AG10803 (cell line): ENCODE measurements at regions not wholly inside any gene's neighbourhood (a gene's known extent, or its start where the extent isn't known, plus 50 kb on each side); places are given as distances from the start of the nearest gene placed in this dataset.
"Not testable (repeated sequence)": the region's sequence is repeated elsewhere in the genome, so short reads cannot be mapped to it uniquely, and the experiment has no call there.

Experiments used
- DNase-seq: peaks from one replicate; pipeline ENCODE4 v3.0.0; 2010; ENCODE audit warnings: low read depth
- H3K4me3 ChIP-seq: 2 replicates; pipeline ENCODE4 v1.5.1; 2011; ENCODE audit warnings: mild to moderate bottlenecking, low read length, control low read depth
- CTCF ChIP-seq: conservative IDR thresholded peaks from 2 replicates; pipeline ENCODE4 v1.5.1; 2011; ENCODE audit warnings: mild to moderate bottlenecking, low read length, control low read depth, inconsistent platforms

DNA sequence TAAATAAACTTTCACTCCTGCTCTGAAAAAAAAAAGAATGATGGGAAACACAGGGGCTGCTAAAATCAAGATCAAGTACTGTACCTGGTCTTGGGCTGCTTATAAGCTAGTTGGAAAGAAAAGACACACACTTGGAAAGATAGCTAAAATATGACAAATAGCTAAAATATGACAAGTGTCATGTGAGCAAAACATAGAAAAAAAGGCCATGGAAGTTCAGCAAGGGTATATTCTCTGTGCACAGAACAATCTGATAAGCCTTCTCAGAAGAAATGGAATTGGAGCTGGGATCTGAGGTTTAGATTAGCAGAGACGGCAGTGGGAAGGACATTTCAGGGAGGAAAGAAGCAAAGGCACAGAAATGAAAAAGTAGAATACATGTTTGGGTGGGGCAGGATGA, 126.2 kb upstream of the PMCH start:
- DNase-seq: no peak
- TF ChIP-seq CTCF: no peak
- H3K4me3 ChIP-seq: no peak overlapping the region

- no peak for DNase-seq
- no peak overlapping the region for H3K4me3 ChIP-seq
- no peak for TF ChIP-seq CTCF
Measured at GRCh38 chr12:102322254-102322653, 124.6 kb upstream of the PMCH start.

GRCh38 chr12:102321305-102322082, 123.9 kb upstream of the PMCH start:
- H3K4me3 ChIP-seq: no peak overlapping the region
- no peak for DNase-seq
- no peak for TF ChIP-seq CTCF

DNA sequence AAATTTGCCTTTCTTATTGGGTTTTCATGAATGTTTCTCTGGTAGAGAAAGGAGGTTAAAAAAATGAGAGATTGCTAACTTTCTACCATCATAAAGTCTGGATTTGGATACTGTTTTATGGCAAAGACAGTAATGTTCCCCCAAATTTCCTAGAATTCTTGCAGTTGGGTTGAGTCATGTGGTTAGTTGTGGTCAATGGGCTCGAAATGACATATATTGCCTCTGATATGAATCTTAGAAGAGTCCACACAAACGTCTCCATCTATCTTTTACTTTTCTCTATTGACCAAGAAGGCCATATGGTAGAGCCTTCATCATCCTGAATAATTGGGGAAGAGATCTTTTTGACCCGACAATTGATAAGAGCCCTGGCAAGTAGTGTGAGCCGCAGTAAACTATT, 119.5 kb upstream of the PMCH start:
- TF ChIP-seq CTCF: no peak
- H3K4me3 ChIP-seq: no peak overlapping the region
- DNase-seq: no peak

- DNase-seq: no peak
- no peak for TF ChIP-seq CTCF
- no peak overlapping the region for H3K4me3 ChIP-seq
Measured at GRCh38 chr12:102316723-102317122, 119.1 kb upstream of the PMCH start.

DNA sequence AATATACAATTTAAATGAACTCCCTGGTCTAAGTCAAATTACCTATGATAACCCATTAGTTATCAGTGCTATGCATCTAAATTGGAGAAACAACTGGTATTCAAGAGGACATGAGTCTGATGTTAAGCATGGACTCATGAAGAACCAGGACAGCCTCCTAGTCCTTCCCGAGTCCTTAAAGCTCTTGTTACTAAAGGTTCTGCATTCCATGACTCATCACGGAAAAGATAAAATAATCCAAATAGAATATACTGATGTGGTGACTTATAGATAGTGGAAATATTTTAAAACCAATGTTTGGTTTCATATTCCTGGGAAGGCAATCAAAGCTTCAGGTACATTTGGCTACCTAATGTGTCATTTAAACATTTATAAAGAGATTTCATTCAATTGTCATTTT, 117.2 kb upstream of the PMCH start:
- no peak for DNase-seq

DNA sequence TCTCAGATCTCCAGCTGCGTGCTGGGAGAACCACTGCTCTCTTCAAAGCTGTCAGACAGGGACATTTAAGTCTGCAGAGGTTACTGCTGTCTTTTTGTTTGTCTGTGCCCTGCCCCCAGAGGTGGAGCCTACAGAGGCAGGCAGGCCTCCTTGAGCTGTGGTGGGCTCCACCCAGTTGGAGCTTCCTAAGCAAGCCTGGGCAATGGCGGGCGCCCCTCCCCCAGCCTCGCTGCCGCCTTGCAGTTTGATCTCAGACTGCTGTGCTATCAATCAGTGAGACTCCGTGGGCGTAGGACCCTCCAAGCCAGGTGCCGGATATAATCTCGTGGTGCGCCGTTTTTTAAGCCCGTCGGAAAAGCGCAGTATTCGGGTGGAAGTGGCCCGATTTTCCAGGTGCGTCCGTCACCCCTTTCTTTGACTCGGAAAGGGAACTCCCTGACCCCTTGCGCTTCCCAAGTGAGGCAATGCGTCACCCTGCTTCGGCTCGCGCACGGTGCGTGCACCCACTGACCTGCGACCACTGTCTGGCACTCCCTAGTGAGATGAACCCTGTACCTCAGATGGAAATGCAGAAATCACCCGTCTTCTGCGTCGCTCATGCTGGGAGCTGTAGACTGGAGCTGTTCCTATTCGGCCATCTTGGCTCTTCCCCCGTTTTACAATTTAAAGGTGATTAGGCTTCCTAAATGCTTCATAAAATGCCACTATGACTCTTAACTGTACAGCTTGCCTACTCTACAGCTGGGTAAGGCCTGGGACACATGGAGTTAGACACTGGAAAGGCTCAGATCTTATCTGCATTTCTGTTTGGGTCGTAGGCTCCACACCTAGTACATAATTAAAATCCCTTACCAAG, 115.7 kb upstream of the PMCH start:
- not testable (repeated sequence) for H3K4me3 ChIP-seq

More for the DNA sequence above, 117.2 kb upstream of the PMCH start:
- no peak overlapping the region for H3K4me3 ChIP-seq
- no peak for TF ChIP-seq CTCF

More for the DNA sequence above, 115.7 kb upstream of the PMCH start:
- not testable (repeated sequence) for DNase-seq
